GM13976 (cell line): ENCODE measurements at regions not wholly inside any gene's neighbourhood (a gene's known extent, or its start where the extent isn't known, plus 50 kb on each side); places are given as distances from the start of the nearest gene placed in this dataset.
"Not testable (repeated sequence)": the region's sequence is repeated elsewhere in the genome, so short reads cannot be mapped to it uniquely, and the experiment has no call there.

Experiments used
- DNase-seq: peaks from one replicate; pipeline ENCODE4 v3.0.0; 2012; ENCODE audit warnings: low spot score
- CTCF ChIP-seq: IDR thresholded peaks from 2 replicates; pipeline ENCODE4 v1.5.1; 2012; ENCODE audit warnings: borderline replicate concordance, mild to moderate bottlenecking; ENCODE audit not compliant: insufficient read depth; ENCODE audit errors: extremely low read depth, missing control alignments, control extremely low read depth
- in situ Hi-C: fragments of 300-500 bp; cut with MboI; formaldehyde crosslinking; loops from one replicate; pipeline ENCODE4 v1.12.0; 2022; ENCODE audit warnings: low sequenced_read_pairs, mixed read lengths, inconsistent platforms; ENCODE audit not compliant: unreplicated experiment

GRCh38 chr2:163983911-163984310, 248.1 kb upstream of the FIGN start:
- DNase-seq = no peak
- no peak for TF ChIP-seq CTCF
- in situ Hi-C loops = no loop called here

GRCh38 chr2:163982938-163983337, 247.1 kb upstream of the FIGN start:
- TF ChIP-seq CTCF = no peak
- no peak for DNase-seq
- in situ Hi-C loops = no loop called here

- TF ChIP-seq CTCF = no peak
- DNase-seq = no peak
- in situ Hi-C loops = no loop called here
These were observed 239.0 kb upstream of the FIGN start for GRCh38 chr2:163974766-163975165.

GRCh38 chr2:163970058-163970813, 234.4 kb upstream of the FIGN start:
- DNase-seq = no peak
- no peak for TF ChIP-seq CTCF
- in situ Hi-C loops = no loop called here

- in situ Hi-C loops, DNase-seq: not testable (repeated sequence)
These were observed 228.5 kb upstream of the FIGN start for GRCh38 chr2:163964278-163964677.

GRCh38 chr2:163953390-163953907, 217.6 kb upstream of the FIGN start:
- no peak for TF ChIP-seq CTCF
- DNase-seq = no peak
- in situ Hi-C loops = no loop called here

- in situ Hi-C loops = no loop called here
- no peak for DNase-seq
- TF ChIP-seq CTCF = no peak
These were observed 215.5 kb upstream of the FIGN start for GRCh38 chr2:163951312-163951711.
